HL-60 (cell line): ENCODE measurements at regions not wholly inside any gene's neighbourhood (a gene's known extent, or its start where the extent isn't known, plus 50 kb on each side); places are given as distances from the start of the nearest gene placed in this dataset.

Experiments
- POLR2AphosphoS5 ChIP-seq: IDR thresholded peaks from 2 replicates; pipeline ENCODE4 v1.6.1; 2012; ENCODE audit warnings: low read depth
- SPI1 ChIP-seq: IDR thresholded peaks from 2 replicates; pipeline ENCODE4 v1.6.1; 2012; ENCODE audit warnings: low read depth, mild to moderate bottlenecking, borderline replicate concordance

DNA sequence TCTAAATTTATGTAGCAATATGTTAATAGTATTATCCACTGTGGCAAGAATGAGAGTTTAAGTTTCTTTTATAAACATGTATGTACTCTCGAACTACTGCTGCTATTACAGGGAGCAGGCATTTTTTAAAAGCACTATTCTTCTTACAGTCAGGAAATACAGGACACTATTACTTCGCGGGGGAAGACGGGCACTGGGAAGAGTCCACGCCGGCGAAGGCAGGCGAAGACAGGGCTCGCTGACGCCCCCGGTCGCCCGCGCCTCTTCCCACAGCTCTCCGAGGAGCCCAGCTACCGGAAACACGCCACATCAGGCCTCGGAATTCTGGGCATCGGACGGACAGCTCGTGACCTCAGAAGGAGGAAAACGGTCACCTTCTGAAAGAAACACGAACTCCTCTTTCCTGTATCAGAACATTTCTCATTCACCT is 90.2 kb downstream of the FAM161A start:
- no peak; the same call in 1 of the 2 replicates for TF ChIP-seq POLR2AphosphoS5
- TF ChIP-seq SPI1, result no peak
